GM12892 (cell line): ENCODE measurements at regions not wholly inside any gene's neighbourhood (a gene's known extent, or its start where the extent isn't known, plus 50 kb on each side); places are given as distances from the start of the nearest gene placed in this dataset.

Experiments
- POLR2A ChIP-seq: IDR thresholded peaks from 2 replicates; pipeline ENCODE4 v1.6.1; 2011; ENCODE audit warnings: low read depth, low read length, control low read depth
- POLR2AphosphoS5 ChIP-seq: IDR thresholded peaks from 2 replicates; pipeline ENCODE4 v1.6.1; 2011; ENCODE audit warnings: low read depth, low read length, control low read depth

DNA sequence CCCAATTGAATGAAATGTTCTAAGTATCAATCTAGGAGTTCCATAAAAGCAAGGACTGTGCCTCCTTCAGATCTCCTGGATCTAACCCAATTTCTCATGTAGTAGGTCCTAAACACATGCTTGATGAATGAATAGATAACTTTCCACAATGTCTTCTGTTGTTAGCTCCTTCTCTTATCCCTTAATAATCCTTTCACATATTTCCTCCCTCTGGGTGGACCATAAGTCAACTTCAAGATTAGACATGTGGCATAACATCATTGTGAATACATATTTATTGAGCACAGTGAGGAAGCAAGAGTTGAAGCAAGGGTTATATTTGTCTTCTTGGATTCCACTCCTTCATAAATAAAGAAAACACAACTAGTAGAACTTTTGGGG lies 108.6 kb upstream of the EGFLAM start:
- TF ChIP-seq POLR2A (no peak), POLR2AphosphoS5 (no peak)
